ENCODE measurements at regions not wholly inside any gene's neighbourhood (a gene's known extent, or its start where the extent isn't known, plus 50 kb on each side); places are given as distances from the start of the nearest gene placed in this dataset.
"Not testable (repeated sequence)": the region's sequence is repeated elsewhere in the genome, so short reads cannot be mapped to it uniquely, and the experiment has no call there.

DNA sequence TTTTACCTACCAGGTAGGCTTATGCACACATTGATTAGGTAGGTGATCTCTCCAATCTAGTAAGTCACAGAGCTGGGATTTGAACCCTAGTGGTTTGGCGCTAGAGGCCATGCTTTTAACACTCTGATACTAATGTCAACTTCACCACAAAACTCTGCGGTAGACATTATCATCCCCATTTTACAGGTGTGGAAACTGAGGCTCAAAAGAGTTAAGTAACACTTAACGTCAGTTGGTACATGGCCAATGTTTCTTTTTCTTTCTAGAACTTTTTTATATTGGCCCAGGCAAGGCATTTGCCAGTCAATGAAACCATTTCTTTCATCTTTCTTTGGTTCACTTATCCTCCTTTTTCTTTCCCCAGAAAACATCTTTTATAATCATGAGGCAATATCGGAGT, 95.9 kb upstream of the KIF26B start:
- Histone ChIP-seq H3K27ac (ENCODE audit: low read depth in 1 of 3, low read length in 2 of 3) (no peak overlapping the region), H3K27me3 (ENCODE audit: control insufficient read depth in 3 of 3, insufficient read depth in 3 of 3, low read length in 3 of 3) (no peaks in the 10 kb centered on the region), H3K4me3 (ENCODE audit: low read depth in 1 of 3, low read length in 3 of 3) (no peak overlapping the region), H3K4me1 (ENCODE audit: control insufficient read depth in 3 of 3, insufficient read depth in 2 of 3, low read depth in 1 of 3, low read length in 2 of 3) (peaks cover 0 to 18% (median 2%) of the 10 kb centered on the region in 3 donors), H3K9me3 (ENCODE audit: control insufficient read depth in 2 of 2, insufficient read depth in 1 of 2, low read depth in 1 of 2, low read length in 1 of 2) (peaks cover 0 to 4% of the 10 kb centered on the region in 2 donors), H3K36me3 (ENCODE audit: control insufficient read depth in 3 of 3, insufficient read depth in 2 of 3, low read depth in 1 of 3, low read length in 3 of 3) (peaks cover 0 to 6% (median 0%) of the 10 kb centered on the region in 3 donors)
- no peak for DNase-seq
- 93 to 97% (median 95%) methylated on average over 4 of the region's 4 CpGs for WGBS, 3 donors
- no peak for FAIRE-seq

DNA sequence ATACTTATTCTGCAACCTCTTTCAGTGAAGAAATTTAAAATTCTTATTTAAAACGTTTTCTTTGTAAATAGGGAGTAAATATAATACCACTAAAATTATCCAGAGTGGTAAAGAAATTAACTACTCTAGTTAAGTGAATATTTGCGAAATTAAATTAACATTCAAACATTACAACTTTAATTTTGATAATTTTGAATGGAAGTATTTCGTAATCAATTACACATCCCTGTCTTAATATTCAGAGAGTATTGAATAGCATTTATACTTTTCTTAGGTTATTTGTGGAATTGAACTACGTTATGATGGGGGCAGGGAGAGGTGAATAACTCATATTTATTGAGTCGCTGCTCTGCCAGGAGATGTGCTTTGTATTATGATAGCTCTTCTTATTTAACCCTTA, 96.3 kb upstream of the KIF26B start:
- peaks cover 0 to 6% (median 0%) of the 10 kb centered on the region in 3 donors for H3K36me3 ChIP-seq (ENCODE audit: control insufficient read depth in 3 of 3, insufficient read depth in 2 of 3, low read depth in 1 of 3, low read length in 3 of 3)
- FAIRE-seq = no peak
- H3K27me3 ChIP-seq (ENCODE audit: control insufficient read depth in 3 of 3, insufficient read depth in 3 of 3, low read length in 3 of 3) = no peaks in the 10 kb centered on the region
- peaks cover 0 to 18% (median 2%) of the 10 kb centered on the region in 3 donors for H3K4me1 ChIP-seq (ENCODE audit: control insufficient read depth in 3 of 3, insufficient read depth in 2 of 3, low read depth in 1 of 3, low read length in 2 of 3)
- no peak for DNase-seq
- no peak overlapping the region for H3K4me3 ChIP-seq (ENCODE audit: low read depth in 1 of 3, low read length in 3 of 3)
- WGBS, 3 donors = 88 to 91% (median 90%) methylated on average over 5 of the region's 5 CpGs
- H3K9me3 ChIP-seq (ENCODE audit: control insufficient read depth in 2 of 2, insufficient read depth in 1 of 2, low read depth in 1 of 2, low read length in 1 of 2) = peaks cover 0 to 4% of the 10 kb centered on the region in 2 donors
- no peak overlapping the region for H3K27ac ChIP-seq (ENCODE audit: low read depth in 1 of 3, low read length in 2 of 3)

- Histone ChIP-seq H3K9me3 (ENCODE audit: control insufficient read depth in 2 of 2, insufficient read depth in 1 of 2, low read depth in 1 of 2, low read length in 1 of 2) (peaks cover 0 to 4% of the 10 kb centered on the region in 2 donors), H3K4me3 (ENCODE audit: low read depth in 1 of 3, low read length in 3 of 3) (no peak overlapping the region), H3K4me1 (ENCODE audit: control insufficient read depth in 3 of 3, insufficient read depth in 2 of 3, low read depth in 1 of 3, low read length in 2 of 3) (peaks cover 0 to 19% (median 2%) of the 10 kb centered on the region in 3 donors), H3K27me3 (ENCODE audit: control insufficient read depth in 3 of 3, insufficient read depth in 3 of 3, low read length in 3 of 3) (no peaks in the 10 kb centered on the region), H3K27ac (ENCODE audit: low read depth in 1 of 3, low read length in 2 of 3) (no peak overlapping the region), H3K36me3 (ENCODE audit: control insufficient read depth in 3 of 3, insufficient read depth in 2 of 3, low read depth in 1 of 3, low read length in 3 of 3) (peaks cover 0 to 6% (median 0%) of the 10 kb centered on the region in 3 donors)
- WGBS, 3 donors = 91 to 95% (median 93%) methylated on average over 7 of the region's 7 CpGs
- no peak for DNase-seq
- no peak for FAIRE-seq
These were observed 97.9 kb upstream of the KIF26B start for GRCh38 chr1:245056913-245057312.

GRCh38 chr1:245056296-245056695, 98.5 kb upstream of the KIF26B start:
- H3K4me3 ChIP-seq (ENCODE audit: low read depth in 1 of 3, low read length in 3 of 3); DNase-seq; FAIRE-seq; H3K27me3 ChIP-seq (ENCODE audit: control insufficient read depth in 3 of 3, insufficient read depth in 3 of 3, low read length in 3 of 3); H3K27ac ChIP-seq (ENCODE audit: low read depth in 1 of 3, low read length in 2 of 3); H3K36me3 ChIP-seq (ENCODE audit: control insufficient read depth in 3 of 3, insufficient read depth in 2 of 3, low read depth in 1 of 3, low read length in 3 of 3); H3K9me3 ChIP-seq (ENCODE audit: control insufficient read depth in 2 of 2, insufficient read depth in 1 of 2, low read depth in 1 of 2, low read length in 1 of 2): not testable (repeated sequence)
- WGBS, 3 donors = 89 to 97% (median 95%) methylated on average over 5 of the region's 5 CpGs
- peaks cover 0 to 23% (median 2%) of the 10 kb centered on the region in 3 donors for H3K4me1 ChIP-seq (ENCODE audit: control insufficient read depth in 3 of 3, insufficient read depth in 2 of 3, low read depth in 1 of 3, low read length in 2 of 3)

DNA sequence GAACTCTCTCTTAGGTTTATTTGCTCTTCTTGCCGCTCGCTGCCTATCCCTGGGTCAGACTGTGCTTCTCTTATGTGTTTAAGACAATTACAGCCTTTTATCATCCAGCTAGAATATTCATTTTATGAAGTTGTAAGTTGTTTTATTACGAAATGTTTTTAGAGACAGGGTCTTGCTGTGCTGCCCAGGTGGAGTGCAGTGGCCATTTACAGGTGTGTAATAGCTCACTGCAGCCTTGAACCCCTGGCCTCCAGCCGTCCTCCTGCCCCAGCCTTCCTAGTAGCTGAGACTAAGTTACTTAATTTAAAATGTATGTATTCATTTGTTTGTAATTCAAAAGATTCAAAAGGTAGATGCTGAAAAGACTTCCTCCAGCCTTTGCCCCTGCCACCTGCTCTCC, 99.0 kb upstream of the KIF26B start:
- 40 to 62% (median 55%) methylated on average over 4 of the region's 4 CpGs for WGBS, 3 donors
- peaks cover 0 to 18% (median 0%) of the 10 kb centered on the region in 3 donors for H3K4me1 ChIP-seq (ENCODE audit: control insufficient read depth in 3 of 3, insufficient read depth in 2 of 3, low read depth in 1 of 3, low read length in 2 of 3)
- no peak overlapping the region for H3K27ac ChIP-seq (ENCODE audit: low read depth in 1 of 3, low read length in 2 of 3)
- H3K9me3 ChIP-seq (ENCODE audit: control insufficient read depth in 2 of 2, insufficient read depth in 1 of 2, low read depth in 1 of 2, low read length in 1 of 2) = peaks cover 0 to 4% of the 10 kb centered on the region in 2 donors
- peaks cover 0 to 6% (median 0%) of the 10 kb centered on the region in 3 donors for H3K36me3 ChIP-seq (ENCODE audit: control insufficient read depth in 3 of 3, insufficient read depth in 2 of 3, low read depth in 1 of 3, low read length in 3 of 3)
- no peak for FAIRE-seq
- H3K27me3 ChIP-seq (ENCODE audit: control insufficient read depth in 3 of 3, insufficient read depth in 3 of 3, low read length in 3 of 3) = no peaks in the 10 kb centered on the region
- no peak for DNase-seq
- H3K4me3 ChIP-seq (ENCODE audit: low read depth in 1 of 3, low read length in 3 of 3) = no peak overlapping the region

GRCh38 chr1:245054507-245055270, 100.1 kb upstream of the KIF26B start:
- Histone ChIP-seq H3K36me3 (ENCODE audit: control insufficient read depth in 3 of 3, insufficient read depth in 2 of 3, low read depth in 1 of 3, low read length in 3 of 3) (peaks cover 0 to 6% (median 0%) of the 10 kb centered on the region in 3 donors), H3K4me3 (ENCODE audit: low read depth in 1 of 3, low read length in 3 of 3) (no peak overlapping the region), H3K4me1 (ENCODE audit: control insufficient read depth in 3 of 3, insufficient read depth in 2 of 3, low read depth in 1 of 3, low read length in 2 of 3) (peaks cover 0 to 9% (median 0%) of the 10 kb centered on the region in 3 donors), H3K27me3 (ENCODE audit: control insufficient read depth in 3 of 3, insufficient read depth in 3 of 3, low read length in 3 of 3) (no peaks in the 10 kb centered on the region), H3K27ac (ENCODE audit: low read depth in 1 of 3, low read length in 2 of 3) (no peak overlapping the region), H3K9me3 (ENCODE audit: control insufficient read depth in 2 of 2, insufficient read depth in 1 of 2, low read depth in 1 of 2, low read length in 1 of 2) (peaks cover 0 to 4% of the 10 kb centered on the region in 2 donors)
- FAIRE-seq (no peak), DNase-seq (no peak)
- WGBS, 3 donors = 86 to 94% (median 89%) methylated on average over 11 of the region's 11 CpGs

GRCh38 chr1:245054105-245054504, 100.7 kb upstream of the KIF26B start:
- H3K27ac ChIP-seq (ENCODE audit: low read depth in 1 of 3, low read length in 2 of 3) = no peak overlapping the region
- 50 to 62% (median 53%) methylated on average over 7 of the region's 7 CpGs for WGBS, 3 donors

GRCh38 chr1:245052258-245052657, 102.5 kb upstream of the KIF26B start:
- DNase-seq = no peak
- Histone ChIP-seq H3K27ac (ENCODE audit: low read depth in 1 of 3, low read length in 2 of 3) (no peak overlapping the region), H3K4me1 (ENCODE audit: control insufficient read depth in 3 of 3, insufficient read depth in 2 of 3, low read depth in 1 of 3, low read length in 2 of 3) (peaks cover 0 to 9% (median 0%) of the 10 kb centered on the region in 3 donors), H3K4me3 (ENCODE audit: low read depth in 1 of 3, low read length in 3 of 3) (no peak overlapping the region), H3K9me3 (ENCODE audit: control insufficient read depth in 2 of 2, insufficient read depth in 1 of 2, low read depth in 1 of 2, low read length in 1 of 2) (peaks cover 0 to 4% of the 10 kb centered on the region in 2 donors), H3K36me3 (ENCODE audit: control insufficient read depth in 3 of 3, insufficient read depth in 2 of 3, low read depth in 1 of 3, low read length in 3 of 3) (peaks cover 0 to 6% (median 0%) of the 10 kb centered on the region in 3 donors), H3K27me3 (ENCODE audit: control insufficient read depth in 3 of 3, insufficient read depth in 3 of 3, low read length in 3 of 3) (no peaks in the 10 kb centered on the region)
- 87 to 89% (median 89%) methylated on average over 10 of the region's 10 CpGs for WGBS, 3 donors
- FAIRE-seq = no peak

More at GRCh38 chr1:245054105-245054504, 100.7 kb upstream of the KIF26B start:
- H3K27me3 ChIP-seq (ENCODE audit: control insufficient read depth in 3 of 3, insufficient read depth in 3 of 3, low read length in 3 of 3) = no peaks in the 10 kb centered on the region
- DNase-seq (no peak), FAIRE-seq (no peak)
- H3K4me1 ChIP-seq (ENCODE audit: control insufficient read depth in 3 of 3, insufficient read depth in 2 of 3, low read depth in 1 of 3, low read length in 2 of 3) = peaks cover 0 to 9% (median 0%) of the 10 kb centered on the region in 3 donors
- H3K36me3 ChIP-seq (ENCODE audit: control insufficient read depth in 3 of 3, insufficient read depth in 2 of 3, low read depth in 1 of 3, low read length in 3 of 3) = peaks cover 0 to 6% (median 0%) of the 10 kb centered on the region in 3 donors
- no peak overlapping the region for H3K4me3 ChIP-seq (ENCODE audit: low read depth in 1 of 3, low read length in 3 of 3)
- peaks cover 0 to 4% of the 10 kb centered on the region in 2 donors for H3K9me3 ChIP-seq (ENCODE audit: control insufficient read depth in 2 of 2, insufficient read depth in 1 of 2, low read depth in 1 of 2, low read length in 1 of 2)

Data from small intestine (tissue), 7 donors.